Neural cell (in vitro differentiated cells): ENCODE measurements at regions not wholly inside any gene's neighbourhood (a gene's known extent, or its start where the extent isn't known, plus 50 kb on each side); places are given as distances from the start of the nearest gene placed in this dataset.

Source experiments
- H2AFZ ChIP-seq: fragments of 200-600, 300-800 bp; sonication (generic), shearing (Covaris generic); 2 replicates; pipeline ENCODE4 v1.6.0; 2014; ENCODE audit warnings: low read depth, mild to moderate bottlenecking, antibody characterized with exemption, low read length, moderate library complexity
- H3F3A ChIP-seq: fragments of 200-600 bp; shearing (Covaris generic); 2 replicates; pipeline ENCODE4 v1.6.1; 2016; ENCODE audit warnings: mild to moderate bottlenecking, moderate library complexity, mixed read lengths, antibody characterized with exemption, low read length; ENCODE audit not compliant: insufficient read depth, poor library complexity, severe bottlenecking
- H3K27ac ChIP-seq: fragments of 200-600, 300-800 bp; sonication (generic), shearing (Covaris generic); 2 replicates; pipeline ENCODE4 v1.5.1; 2014; ENCODE audit warnings: mild to moderate bottlenecking, low read length, moderate library complexity
- H3K27me3 ChIP-seq: fragments of 300-800, 200-600 bp; sonication (generic), shearing (Covaris generic); 2 replicates; pipeline ENCODE4 v1.6.0; 2014; ENCODE audit warnings: mild to moderate bottlenecking, low read depth, low read length, moderate library complexity; ENCODE audit not compliant: insufficient read depth
- H3K36me3 ChIP-seq: fragments of 300-800, 200-600 bp; sonication (generic), shearing (Covaris generic); 2 replicates; pipeline ENCODE4 v1.5.1; 2014; ENCODE audit warnings: mild to moderate bottlenecking, antibody characterized with exemption, low read length, moderate library complexity; ENCODE audit not compliant: insufficient read depth
- H3K4me2 ChIP-seq: fragments of 300-800, 200-600 bp; sonication (generic), shearing (Covaris generic); 2 replicates; pipeline ENCODE4 v1.6.0; 2014; ENCODE audit warnings: mild to moderate bottlenecking, low read length
- H3K4me3 ChIP-seq: fragments of 300-800, 200-600 bp; sonication (generic), shearing (Covaris generic); 2 replicates; pipeline ENCODE4 v1.5.1; 2014; ENCODE audit warnings: mild to moderate bottlenecking, low read length, moderate library complexity
- H3K79me2 ChIP-seq: fragments of 200-600 bp; shearing (Covaris generic); replicated peaks from 2 replicates; pipeline ENCODE4 v1.6.0; 2014; ENCODE audit warnings: mild to moderate bottlenecking, low read length, moderate library complexity; ENCODE audit not compliant: insufficient read depth
- H3K9ac ChIP-seq: fragments of 300-800, 200-600 bp; sonication (generic), shearing (Covaris generic); 2 replicates; pipeline ENCODE4 v1.6.1; 2016; ENCODE audit warnings: mild to moderate bottlenecking, low read length, mixed read lengths
- H3K9me2 ChIP-seq: fragments of 200-600 bp; shearing (Covaris generic); 2 replicates; pipeline ENCODE4 v1.6.1; 2016; ENCODE audit warnings: mild to moderate bottlenecking, low read length, mixed read lengths; ENCODE audit not compliant: insufficient read depth
- H3K9me3 ChIP-seq: fragments of 200-600, 300-800 bp; sonication (generic), shearing (Covaris generic); 2 replicates; pipeline ENCODE4 v1.6.1; 2016; ENCODE audit warnings: mild to moderate bottlenecking, mixed run types, low read length, moderate library complexity, mixed read lengths
- H4K20me1 ChIP-seq: fragments of 200-600 bp; shearing (Covaris generic); 2 replicates; pipeline ENCODE4 v1.6.1; 2016; ENCODE audit warnings: mild to moderate bottlenecking, mixed run types; ENCODE audit not compliant: insufficient read depth
- EP300 ChIP-seq: fragments of 450-650 bp; conservative IDR thresholded peaks from 2 replicates; pipeline ENCODE4 v1.6.1; 2014; ENCODE audit warnings: antibody characterized with exemption, mild to moderate bottlenecking, moderate library complexity; ENCODE audit not compliant: poor library complexity, severe bottlenecking
- EZH2 ChIP-seq: fragments of 200-600, 300-800 bp; shearing (Covaris generic), sonication (generic); IDR thresholded peaks from 2 replicates; pipeline ENCODE4 v1.6.1; 2014; ENCODE audit warnings: antibody characterized with exemption, low read length, borderline replicate concordance, mild to moderate bottlenecking; ENCODE audit not compliant: insufficient read depth, poor library complexity, severe bottlenecking
- MXI1 ChIP-seq: fragments of 450-650 bp; conservative IDR thresholded peaks from 2 replicates; pipeline ENCODE4 v1.6.1; 2014; ENCODE audit warnings: antibody characterized with exemption, mild to moderate bottlenecking; ENCODE audit not compliant: poor library complexity, severe bottlenecking
- POLR2AphosphoS5 ChIP-seq: IDR thresholded peaks from 2 replicates; pipeline ENCODE4 v1.6.1; 2012
- RAD21 ChIP-seq: fragments of 450-650 bp; conservative IDR thresholded peaks from 2 replicates; pipeline ENCODE4 v1.6.1; 2014; ENCODE audit warnings: antibody characterized with exemption, mild to moderate bottlenecking, moderate library complexity
- SMC3 ChIP-seq: fragments of 450-650 bp; conservative IDR thresholded peaks from 2 replicates; pipeline ENCODE4 v1.6.1; 2014; ENCODE audit warnings: antibody characterized with exemption, mild to moderate bottlenecking, moderate library complexity; ENCODE audit not compliant: poor library complexity
- TAF1 ChIP-seq: IDR thresholded peaks from 2 replicates; pipeline ENCODE4 v1.6.1; 2012; ENCODE audit warnings: low read depth
- TF ChIP-seq, protein P1 (sequence below): fragments of 450-650 bp; IDR thresholded peaks from 2 replicates; pipeline ENCODE4 v1.5.1; 2014; ENCODE audit warnings: antibody characterized with exemption, mild to moderate bottlenecking, moderate library complexity; ENCODE audit not compliant: poor library complexity, severe bottlenecking
- TF ChIP-seq, protein P2 (sequence below): IDR thresholded peaks from 2 replicates; pipeline ENCODE4 v1.6.1; 2012; ENCODE audit warnings: borderline replicate concordance

DNA sequence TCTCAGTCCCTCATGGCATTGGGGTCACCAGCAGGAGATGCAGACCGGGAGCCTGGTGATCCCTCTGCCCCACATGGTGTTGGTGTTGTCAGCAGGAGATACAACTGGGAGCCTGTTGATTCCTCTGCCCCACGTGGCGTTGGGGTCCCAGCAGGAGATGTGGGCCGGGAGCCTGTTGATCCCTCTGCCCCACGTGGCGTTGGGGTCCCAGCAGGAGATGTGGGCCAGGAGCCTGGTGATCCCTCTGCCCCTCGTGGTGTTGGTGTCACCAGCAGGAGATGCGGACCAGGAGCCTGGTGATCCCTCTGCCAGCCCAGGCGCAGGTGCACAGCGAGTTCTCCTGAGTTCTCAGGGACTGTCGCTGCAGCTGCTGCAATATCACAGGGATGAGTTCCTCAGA, 229.6 kb upstream of the C1orf174 start:
- H3K9me2 ChIP-seq: no peaks in the 10 kb centered on the region
- H3K4me3 ChIP-seq: no peak overlapping the region
- TF ChIP-seq EZH2: no peak
- H3K9ac ChIP-seq: no peak overlapping the region
- no peaks in the 10 kb centered on the region for H3F3A ChIP-seq
- H3K36me3 ChIP-seq: no peaks in the 10 kb centered on the region
- H3K9me3 ChIP-seq: no peaks in the 10 kb centered on the region
- no peak overlapping the region for H2AFZ ChIP-seq
- no peak overlapping the region for H3K4me2 ChIP-seq
- H4K20me1 ChIP-seq: no peaks in the 10 kb centered on the region
- H3K27me3 ChIP-seq: no peaks in the 10 kb centered on the region
- H3K27ac ChIP-seq: no peak overlapping the region
- H3K79me2 ChIP-seq: no peaks in the 10 kb centered on the region

DNA sequence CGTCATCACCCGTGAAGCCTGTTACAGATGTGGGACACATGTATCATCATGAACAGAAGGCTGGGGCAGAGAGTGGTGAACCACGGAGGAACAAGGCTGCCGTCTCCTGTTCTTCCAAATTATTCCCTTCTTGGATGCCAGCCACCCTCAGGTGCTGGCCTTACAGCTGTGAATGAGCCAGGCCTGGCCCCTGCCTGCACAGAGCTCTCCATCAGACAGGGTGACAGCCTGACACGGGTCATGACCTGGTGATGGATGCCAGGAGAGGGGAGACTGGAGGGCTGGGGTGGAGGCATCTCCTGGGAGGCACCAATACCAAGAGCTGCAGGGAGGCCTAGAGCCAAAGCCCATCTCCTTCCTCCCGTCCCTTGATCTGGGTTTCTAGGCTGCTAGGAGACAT, 230.0 kb upstream of the C1orf174 start:
- H2AFZ ChIP-seq: no peak overlapping the region
- no peaks in the 10 kb centered on the region for H3K36me3 ChIP-seq
- H3K9ac ChIP-seq: no peak overlapping the region
- no peaks in the 10 kb centered on the region for H3F3A ChIP-seq
- no peak overlapping the region for H3K27ac ChIP-seq
- no peak overlapping the region for H3K4me3 ChIP-seq
- no peaks in the 10 kb centered on the region for H3K27me3 ChIP-seq
- H4K20me1 ChIP-seq: no peaks in the 10 kb centered on the region
- H3K79me2 ChIP-seq: no peaks in the 10 kb centered on the region
- H3K9me2 ChIP-seq: no peaks in the 10 kb centered on the region
- TF ChIP-seq EZH2 (no peak), RAD21 (no peak), TAF1 (no peak), SMC3 (no peak), EP300 (no peak), POLR2AphosphoS5 (no peak), MXI1 (no peak)
- TF ChIP-seq, protein P1, sequence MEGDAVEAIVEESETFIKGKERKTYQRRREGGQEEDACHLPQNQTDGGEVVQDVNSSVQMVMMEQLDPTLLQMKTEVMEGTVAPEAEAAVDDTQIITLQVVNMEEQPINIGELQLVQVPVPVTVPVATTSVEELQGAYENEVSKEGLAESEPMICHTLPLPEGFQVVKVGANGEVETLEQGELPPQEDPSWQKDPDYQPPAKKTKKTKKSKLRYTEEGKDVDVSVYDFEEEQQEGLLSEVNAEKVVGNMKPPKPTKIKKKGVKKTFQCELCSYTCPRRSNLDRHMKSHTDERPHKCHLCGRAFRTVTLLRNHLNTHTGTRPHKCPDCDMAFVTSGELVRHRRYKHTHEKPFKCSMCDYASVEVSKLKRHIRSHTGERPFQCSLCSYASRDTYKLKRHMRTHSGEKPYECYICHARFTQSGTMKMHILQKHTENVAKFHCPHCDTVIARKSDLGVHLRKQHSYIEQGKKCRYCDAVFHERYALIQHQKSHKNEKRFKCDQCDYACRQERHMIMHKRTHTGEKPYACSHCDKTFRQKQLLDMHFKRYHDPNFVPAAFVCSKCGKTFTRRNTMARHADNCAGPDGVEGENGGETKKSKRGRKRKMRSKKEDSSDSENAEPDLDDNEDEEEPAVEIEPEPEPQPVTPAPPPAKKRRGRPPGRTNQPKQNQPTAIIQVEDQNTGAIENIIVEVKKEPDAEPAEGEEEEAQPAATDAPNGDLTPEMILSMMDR: no peak
- TF ChIP-seq, protein P2, sequence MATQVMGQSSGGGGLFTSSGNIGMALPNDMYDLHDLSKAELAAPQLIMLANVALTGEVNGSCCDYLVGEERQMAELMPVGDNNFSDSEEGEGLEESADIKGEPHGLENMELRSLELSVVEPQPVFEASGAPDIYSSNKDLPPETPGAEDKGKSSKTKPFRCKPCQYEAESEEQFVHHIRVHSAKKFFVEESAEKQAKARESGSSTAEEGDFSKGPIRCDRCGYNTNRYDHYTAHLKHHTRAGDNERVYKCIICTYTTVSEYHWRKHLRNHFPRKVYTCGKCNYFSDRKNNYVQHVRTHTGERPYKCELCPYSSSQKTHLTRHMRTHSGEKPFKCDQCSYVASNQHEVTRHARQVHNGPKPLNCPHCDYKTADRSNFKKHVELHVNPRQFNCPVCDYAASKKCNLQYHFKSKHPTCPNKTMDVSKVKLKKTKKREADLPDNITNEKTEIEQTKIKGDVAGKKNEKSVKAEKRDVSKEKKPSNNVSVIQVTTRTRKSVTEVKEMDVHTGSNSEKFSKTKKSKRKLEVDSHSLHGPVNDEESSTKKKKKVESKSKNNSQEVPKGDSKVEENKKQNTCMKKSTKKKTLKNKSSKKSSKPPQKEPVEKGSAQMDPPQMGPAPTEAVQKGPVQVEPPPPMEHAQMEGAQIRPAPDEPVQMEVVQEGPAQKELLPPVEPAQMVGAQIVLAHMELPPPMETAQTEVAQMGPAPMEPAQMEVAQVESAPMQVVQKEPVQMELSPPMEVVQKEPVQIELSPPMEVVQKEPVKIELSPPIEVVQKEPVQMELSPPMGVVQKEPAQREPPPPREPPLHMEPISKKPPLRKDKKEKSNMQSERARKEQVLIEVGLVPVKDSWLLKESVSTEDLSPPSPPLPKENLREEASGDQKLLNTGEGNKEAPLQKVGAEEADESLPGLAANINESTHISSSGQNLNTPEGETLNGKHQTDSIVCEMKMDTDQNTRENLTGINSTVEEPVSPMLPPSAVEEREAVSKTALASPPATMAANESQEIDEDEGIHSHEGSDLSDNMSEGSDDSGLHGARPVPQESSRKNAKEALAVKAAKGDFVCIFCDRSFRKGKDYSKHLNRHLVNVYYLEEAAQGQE: no peak
- H3K4me2 ChIP-seq: no peak overlapping the region
- H3K9me3 ChIP-seq: no peaks in the 10 kb centered on the region

DNA sequence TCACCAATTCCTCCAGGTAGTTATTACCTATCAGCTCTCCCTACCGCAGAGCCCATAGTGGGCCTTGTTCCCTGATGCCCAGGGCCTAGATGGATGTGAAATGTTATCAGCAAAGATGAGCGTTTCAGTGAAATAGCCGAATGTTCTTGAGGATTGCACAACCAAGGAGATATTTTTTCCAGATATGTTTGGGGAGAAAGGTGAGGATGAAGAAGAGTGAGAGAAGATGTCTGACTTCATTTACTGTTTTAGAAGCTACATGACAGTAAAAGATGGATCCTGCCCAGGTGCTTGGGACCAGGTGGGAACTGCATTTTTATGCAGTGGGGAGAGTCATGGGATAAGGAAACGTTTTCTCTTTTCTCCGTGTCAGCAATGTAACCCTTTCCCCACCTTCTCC, 231.7 kb upstream of the C1orf174 start:
- Histone ChIP-seq H2AFZ (no peak overlapping the region), H3F3A (no peaks in the 10 kb centered on the region), H3K36me3 (no peaks in the 10 kb centered on the region), H3K9ac (no peak overlapping the region), H3K9me3 (no peaks in the 10 kb centered on the region), H3K27me3 (no peaks in the 10 kb centered on the region), H4K20me1 (no peaks in the 10 kb centered on the region), H3K4me3 (no peak overlapping the region), H3K27ac (no peak overlapping the region), H3K79me2 (no peaks in the 10 kb centered on the region), H3K4me2 (no peak overlapping the region), H3K9me2 (no peaks in the 10 kb centered on the region)
- no peak for TF ChIP-seq MXI1
- TF ChIP-seq TAF1: no peak
- TF ChIP-seq, protein P1: no peak
- TF ChIP-seq POLR2AphosphoS5: no peak
- TF ChIP-seq EZH2: no peak
- TF ChIP-seq, protein P2: no peak
- no peak for TF ChIP-seq RAD21
- no peak for TF ChIP-seq SMC3
- TF ChIP-seq EP300: no peak
